HCT116 (cell line): ENCODE measurements at regions not wholly inside any gene's neighbourhood (a gene's known extent, or its start where the extent isn't known, plus 50 kb on each side); places are given as distances from the start of the nearest gene placed in this dataset.

Source experiments
- ATAC-seq: fragments of 200-7000 bp; cut with Tn5 transposase; 2 replicates; pipeline ENCODE4 v1.9.1; 2020; ENCODE audit warnings: mild to moderate bottlenecking, moderate library complexity
- BruUV-seq: library from RNA; stranded (reverse); fragments of 400-500 nt; replicated peaks from 2 replicates; lab custom pipeline; 2021; lab: Mats Ljungman, UMichigan
- CTCF ChIA-PET: fragments of 300-600 bp; sonication (Branson Sonifier 250); formaldehyde crosslinking; loops from one replicate; lab custom pipeline; 2021; ENCODE audit warnings: antibody characterized with exemption; lab: Charles Lee
- POLR2A ChIA-PET: fragments of 300-600, 350-600 bp; sonication (Branson Sonifier 250); formaldehyde crosslinking; loops from one replicate; lab custom pipeline; 2021; ENCODE audit warnings: antibody characterized with exemption; lab: Charles Lee
- RAD21 ChIA-PET, 2 experiments: fragments of 300-600 bp; sonication (Branson Sonifier 250); formaldehyde crosslinking; loops; one replicate each; lab custom pipeline; 2023; ENCODE audit warnings: low total read pairs in 2 of 2; ENCODE audit not compliant: uncharacterized antibody in 2 of 2, unreplicated experiment in 2 of 2, low non-redundant PET in 1 of 2; lab: Charles Lee
- DNase-seq: peaks from one replicate; pipeline ENCODE4 v3.0.0-alpha.2; 2010; ENCODE audit warnings: low read depth, low spot score
- H2AFZ ChIP-seq: fragments of 200-600 bp; shearing (Covaris generic), sonication (generic); 2 replicates; pipeline ENCODE4 v1.6.1; 2017; ENCODE audit warnings: low read depth, mixed run types, mixed read lengths, antibody characterized with exemption, low read length; ENCODE audit not compliant: poor library complexity, severe bottlenecking
- H3K27ac ChIP-seq: 2 replicates; pipeline ENCODE4 v1.5.1; 2012; ENCODE audit warnings: low read depth, low read length
- H3K27me3 ChIP-seq: fragments of 200-600 bp; sonication (generic); 2 replicates; pipeline ENCODE4 v1.6.1; 2016; ENCODE audit warnings: mixed run types, low read length, mixed read lengths; ENCODE audit not compliant: insufficient read depth
- H3K36me3 ChIP-seq, 2 experiments: fragments of 200-500 bp in 1 of 2; fragments of 200-600 bp in 1 of 2; sonication (Bioruptor generic) in 1 of 2; sonication (generic) in 1 of 2; 2 replicates each; pipeline versions ENCODE4 v1.5.1 to v1.6.1; 2014 to 2016; ENCODE audit warnings: low read length in 2 of 2, inconsistent platforms in 1 of 2, mixed read lengths in 1 of 2, mixed run types in 1 of 2; ENCODE audit not compliant: insufficient read depth in 2 of 2, control insufficient read depth in 1 of 2
- H3K4me1 ChIP-seq, 2 experiments: fragments of 200-600 bp in 1 of 2; sonication (generic) in 1 of 2; 2 replicates each; pipeline versions ENCODE4 v1.5.1 to v1.6.1; 2012 to 2017; ENCODE audit warnings: low read length in 2 of 2, inconsistent platforms in 1 of 2, mild to moderate bottlenecking in 1 of 2, mixed read lengths in 1 of 2, mixed run types in 1 of 2, moderate library complexity in 1 of 2; ENCODE audit not compliant: insufficient read depth in 2 of 2, control insufficient read depth in 1 of 2
- H3K4me2 ChIP-seq: fragments of 200-600 bp; sonication (generic); 2 replicates; pipeline ENCODE4 v1.6.1; 2017; ENCODE audit warnings: mixed run types, low read length, mixed read lengths
- H3K4me3 ChIP-seq, 2 experiments: fragments of 200-600 bp in 1 of 2; sonication (generic) in 1 of 2; replicated peaks in 1 of 2; 2 replicates each; pipeline ENCODE4 v1.5.1; 2011 to 2016; ENCODE audit warnings: low read length in 2 of 2, control low read depth in 1 of 2, low read depth in 1 of 2, mild to moderate bottlenecking in 1 of 2, mixed read lengths in 1 of 2, mixed run types in 1 of 2
- H3K79me2 ChIP-seq: fragments of 200-600 bp; sonication (generic); 2 replicates; pipeline ENCODE4 v1.6.1; 2017; ENCODE audit warnings: mild to moderate bottlenecking, mixed run types, low read length, moderate library complexity, mixed read lengths; ENCODE audit not compliant: insufficient read depth
- H3K9ac ChIP-seq: fragments of 200-600 bp; sonication (generic); 2 replicates; pipeline ENCODE4 v1.6.1; 2016; ENCODE audit warnings: low read length, mixed read lengths
- H3K9me2 ChIP-seq: fragments of 200-600 bp; sonication (generic), shearing (Covaris generic); 2 replicates; pipeline ENCODE4 v1.6.1; 2017; ENCODE audit warnings: mixed run types, mild to moderate bottlenecking, moderate library complexity; ENCODE audit not compliant: insufficient read depth
- H3K9me3 ChIP-seq, 2 experiments: fragments of 200-500 bp in 1 of 2; fragments of 200-600 bp in 1 of 2; sonication (Bioruptor generic) in 1 of 2; sonication (generic) in 1 of 2; 2 replicates each; pipeline ENCODE4 v1.6.1; 2014 to 2017; ENCODE audit warnings: low read length in 2 of 2, mixed read lengths in 2 of 2, inconsistent platforms in 1 of 2, low read depth in 1 of 2, mild to moderate bottlenecking in 1 of 2, mixed run types in 1 of 2, moderate library complexity in 1 of 2; ENCODE audit not compliant: control insufficient read depth in 1 of 2, insufficient read depth in 1 of 2
- H4K20me1 ChIP-seq: fragments of 200-600 bp; sonication (generic), shearing (Covaris generic); 2 replicates; pipeline ENCODE4 v1.6.1; 2017; ENCODE audit warnings: mixed run types, mild to moderate bottlenecking, moderate library complexity; ENCODE audit not compliant: insufficient read depth
- ATF3 ChIP-seq: IDR thresholded peaks from 2 replicates; pipeline ENCODE4 v1.6.1; 2012
- CBX3 ChIP-seq: IDR thresholded peaks from 2 replicates; pipeline ENCODE4 v1.6.1; 2012; ENCODE audit warnings: low read depth
- CTCF ChIP-seq, 3 experiments: fragments of 200-600 bp in 1 of 3; sonication (generic) in 1 of 3; IDR thresholded peaks in 2 of 3; conservative IDR thresholded peaks in 1 of 3; 2 replicates each; pipeline ENCODE4 v1.5.1; 2012 to 2017; ENCODE audit warnings: low read depth in 2 of 3, low read length in 2 of 3, antibody characterized with exemption in 1 of 3, borderline replicate concordance in 1 of 3, control low read depth in 1 of 3, mild to moderate bottlenecking in 1 of 3, mixed read lengths in 1 of 3, mixed run types in 1 of 3, moderate library complexity in 1 of 3; ENCODE audit not compliant: insufficient read depth in 1 of 3
- EGR1 ChIP-seq: IDR thresholded peaks from 2 replicates; pipeline ENCODE4 v1.6.1; 2012; ENCODE audit warnings: low read depth
- ELF1 ChIP-seq: IDR thresholded peaks from 2 replicates; pipeline ENCODE4 v1.6.1; 2012; ENCODE audit warnings: low read depth, borderline replicate concordance
- FOSL1 ChIP-seq: IDR thresholded peaks from 2 replicates; pipeline ENCODE4 v1.6.1; 2012; ENCODE audit warnings: low read depth
- POLR2AphosphoS5 ChIP-seq: IDR thresholded peaks from 2 replicates; pipeline ENCODE4 v1.6.1; 2011; ENCODE audit warnings: mild to moderate bottlenecking, low read depth, low read length, moderate library complexity
- RAD21 ChIP-seq: IDR thresholded peaks from 2 replicates; pipeline ENCODE4 v1.6.1; 2012; ENCODE audit warnings: low read depth, mild to moderate bottlenecking
- SP1 ChIP-seq: IDR thresholded peaks from 2 replicates; pipeline ENCODE4 v1.6.1; 2012; ENCODE audit warnings: low read depth
- ZNF274 ChIP-seq: fragments of 200-500 bp; sonication (Bioruptor generic); IDR thresholded peaks from 2 replicates; pipeline ENCODE4 v1.6.1; 2014; ENCODE audit warnings: mild to moderate bottlenecking, low read depth, low read length, inconsistent platforms
- intact Hi-C: fragments of 100-400 bp; cut with micrococcal nuclease; formaldehyde crosslinking; loops from 2 replicates; pipeline ENCODE4 v1.10.0; 2022

- no peak overlapping the region for H3K9ac ChIP-seq
- H3K27me3 ChIP-seq: no peaks in the 10 kb centered on the region
- ATAC-seq (no peak), DNase-seq (no peak)
- POLR2A ChIA-PET: no interaction called here
- BruUV-seq: no TSS peak
- no peaks in the 10 kb centered on the region for H3K36me3 ChIP-seq
- no peaks in the 10 kb centered on the region for H3K4me1 ChIP-seq
- intact Hi-C loops: no loop called here
- RAD21 ChIA-PET: no interaction called here
- no peaks in the 10 kb centered on the region for H3K79me2 ChIP-seq
- no peak for TF ChIP-seq SP1
- no peak for TF ChIP-seq FOSL1
- TF ChIP-seq ATF3: no peak
- no peak for TF ChIP-seq ELF1
- TF ChIP-seq CBX3: no peak
- TF ChIP-seq EGR1: no peak
- TF ChIP-seq RAD21: no peak
- H4K20me1 ChIP-seq: no peaks in the 10 kb centered on the region
- no peaks in the 10 kb centered on the region; a peak in 1 of 4 replicates for H3K9me3 ChIP-seq
- no peak overlapping the region for H2AFZ ChIP-seq
- no peak overlapping the region for H3K27ac ChIP-seq
- H3K9me2 ChIP-seq: no peaks in the 10 kb centered on the region
- CTCF ChIA-PET: interaction anchor here (1.2 kb wide), 1 partner anchor 532 kb away, joined by 3 read pairs; no protein-coding TSS in a partner anchor
- H3K4me3 ChIP-seq: no peak overlapping the region
- no peak overlapping the region for H3K4me2 ChIP-seq
Observed at GRCh38 chr13:74687442-74688182, 553.4 kb upstream of the KLF12 start.

GRCh38 chr13:74683411-74683810 lies 549.2 kb upstream of the KLF12 start:
- peak; percentile 52; the same call in 1 of the 2 replicates for ATAC-seq
- H3K4me2 ChIP-seq: no peak overlapping the region
- no peaks in the 10 kb centered on the region for H3K27me3 ChIP-seq
- intact Hi-C loops: no loop called here
- 0 out of 6 replicates have a peak, but pooled peaks of 1 of the 3 experiments have one; percentile 15 for TF ChIP-seq CTCF (IDR thresholded peaks at IDR 0.05 in 2 of 3, conservative IDR thresholded peaks at IDR 0.05 in 1 of 3; ENCODE audit: borderline replicate concordance in 1 of 3, insufficient read depth in 1 of 3, low read depth in 2 of 3, low read length in 2 of 3)
- no peak for TF ChIP-seq ELF1
- TF ChIP-seq ATF3: no peak
- no peak for TF ChIP-seq ZNF274
- no peak for TF ChIP-seq EGR1
- no peak for TF ChIP-seq POLR2AphosphoS5
- no peaks in the 10 kb centered on the region for H3K79me2 ChIP-seq
- H4K20me1 ChIP-seq: no peaks in the 10 kb centered on the region
- POLR2A ChIA-PET: no interaction called here
- no peak overlapping the region for H3K4me3 ChIP-seq
- RAD21 ChIA-PET: no interaction called here
- no peak for DNase-seq
- H2AFZ ChIP-seq: no peak overlapping the region
- no peaks in the 10 kb centered on the region for H3K9me3 ChIP-seq
- no peaks in the 10 kb centered on the region for H3K4me1 ChIP-seq
- no peak overlapping the region for H3K9ac ChIP-seq
- BruUV-seq: no TSS peak
- no peaks in the 10 kb centered on the region for H3K9me2 ChIP-seq
- no peaks in the 10 kb centered on the region for H3K36me3 ChIP-seq
- H3K27ac ChIP-seq: no peak overlapping the region
- CTCF ChIA-PET: interaction anchor here (0.8 kb wide), 1 partner anchor 185 kb away, joined by 3 read pairs; no protein-coding TSS in a partner anchor
